Kidney (tissue), 13 donors: ENCODE measurements at regions not wholly inside any gene's neighbourhood (a gene's known extent, or its start where the extent isn't known, plus 50 kb on each side); places are given as distances from the start of the nearest gene placed in this dataset.
"Not testable (repeated sequence)": the region's sequence is repeated elsewhere in the genome, so short reads cannot be mapped to it uniquely, and the experiment has no call there.

ENCODE experiments used
- DNase-seq, 5 donors: peaks; one replicate each; pipeline ENCODE4 v3.0.0-alpha.2; 2013 to 2020
- FAIRE-seq: peaks from 2 replicates; lab custom pipeline; 2012; peaks lifted over from hg19 to GRCh38; lab: Jason Lieb, UNC
- H3K27ac ChIP-seq, 2 donors: one replicate each; pipeline ENCODE4 v1.7.0; 2013; ENCODE audit warnings: low read depth in 2 of 2, low read length in 2 of 2, inconsistent platforms in 1 of 2
- H3K27me3 ChIP-seq: one replicate; pipeline ENCODE4 v1.7.1; 2013; ENCODE audit warnings: low read length, inconsistent platforms; ENCODE audit not compliant: control insufficient read depth, insufficient read depth
- H3K36me3 ChIP-seq, 3 donors: one replicate each; pipeline versions ENCODE4 v1.7.0 to v1.7.1; 2013; ENCODE audit warnings: low read length in 3 of 3, control low read depth in 1 of 3, inconsistent platforms in 1 of 3; ENCODE audit not compliant: insufficient read depth in 3 of 3, control insufficient read depth in 2 of 3
- H3K4me1 ChIP-seq, 3 donors: one replicate each; pipeline versions ENCODE4 v1.7.0 to v1.7.1; 2013; ENCODE audit warnings: low read length in 3 of 3, inconsistent platforms in 1 of 3, low read depth in 1 of 3; ENCODE audit not compliant: control insufficient read depth in 2 of 3, insufficient read depth in 2 of 3
- H3K4me3 ChIP-seq, 3 donors: one replicate each; pipeline versions ENCODE4 v1.7.0 to v1.8.1; 2013; ENCODE audit warnings: low read length in 3 of 3, control low read depth in 1 of 3, inconsistent platforms in 1 of 3
- H3K9ac ChIP-seq, 3 donors: one replicate each; pipeline versions ENCODE4 v1.7.0 to v1.7.1; 2013; ENCODE audit warnings: low read length in 3 of 3, control low read depth in 1 of 3, inconsistent platforms in 1 of 3
- H3K9me3 ChIP-seq, 3 donors: one replicate each; pipeline versions ENCODE4 v1.7.0 to v1.7.1; 2013; ENCODE audit warnings: low read length in 3 of 3, control low read depth in 1 of 3, inconsistent platforms in 1 of 3; ENCODE audit not compliant: control insufficient read depth in 2 of 3, insufficient read depth in 1 of 3
- CTCF ChIP-seq: IDR thresholded peaks from 3 replicates; pipeline ENCODE4 v1.5.1; 2012; ENCODE audit warnings: mild to moderate bottlenecking, moderate library complexity, borderline replicate concordance; ENCODE audit not compliant: insufficient read depth; ENCODE audit errors: extremely low read depth
- intact Hi-C: fragments of 100-400 bp; cut with DNase I; formaldehyde crosslinking; loops from one replicate; pipeline ENCODE4 v1.11.1; 2022
- donor health status: control.
- donor health status: control.
- donor health status: control.
- donor health status: control.
- donor health status: control.
- donor health status: DM: yes; HTN: yes; CAD: no.
- donor health status: Normal renal cell carcinoma (clear cell type).

GRCh38 chr11:98734686-98735085, 286.1 kb upstream of the CNTN5 start:
- TF ChIP-seq CTCF = no peak
- no peaks in the 10 kb centered on the region for H3K9me3 ChIP-seq
- no peak overlapping the region for H3K4me3 ChIP-seq
- H3K27me3 ChIP-seq = no peaks in the 10 kb centered on the region
- DNase-seq (no peak), FAIRE-seq (no peak)
- intact Hi-C loops = no loop called here
- H3K9ac ChIP-seq = no peak overlapping the region
- no peak overlapping the region for H3K27ac ChIP-seq
- H3K4me1 ChIP-seq = no peaks in the 10 kb centered on the region
- no peaks in the 10 kb centered on the region for H3K36me3 ChIP-seq

- intact Hi-C loops = no loop called here
- no peak for FAIRE-seq
These were observed 283.9 kb upstream of the CNTN5 start for GRCh38 chr11:98736833-98737232.

GRCh38 chr11:98740321-98740720, 280.4 kb upstream of the CNTN5 start:
- intact Hi-C loops = no loop called here
- Histone ChIP-seq H3K4me1 (no peaks in the 10 kb centered on the region), H3K4me3 (no peak overlapping the region), H3K9ac (no peak overlapping the region), H3K9me3 (no peaks in the 10 kb centered on the region), H3K27ac (no peak overlapping the region), H3K27me3 (no peaks in the 10 kb centered on the region), H3K36me3 (no peaks in the 10 kb centered on the region)
- TF ChIP-seq CTCF = no peak
- DNase-seq (peak in 1 of 5 donors; percentile 26), FAIRE-seq (no peak)

More at GRCh38 chr11:98736833-98737232, 283.9 kb upstream of the CNTN5 start:
- no peaks in the 10 kb centered on the region for H3K9me3 ChIP-seq
- no peak overlapping the region for H3K4me3 ChIP-seq
- TF ChIP-seq CTCF = no peak
- H3K9ac ChIP-seq = no peak overlapping the region
- H3K27ac ChIP-seq = no peak overlapping the region
- DNase-seq = no peak
- no peaks in the 10 kb centered on the region for H3K27me3 ChIP-seq
- no peaks in the 10 kb centered on the region for H3K4me1 ChIP-seq
- H3K36me3 ChIP-seq = no peaks in the 10 kb centered on the region

- H3K9ac ChIP-seq, H3K27ac ChIP-seq, FAIRE-seq, H3K4me3 ChIP-seq, H3K9me3 ChIP-seq, H3K27me3 ChIP-seq, intact Hi-C loops, H3K36me3 ChIP-seq, H3K4me1 ChIP-seq, DNase-seq: not testable (repeated sequence)
These were observed 257.3 kb upstream of the CNTN5 start for GRCh38 chr11:98763446-98763845.
